Adrenal gland (tissue), 9 donors: ENCODE measurements at regions not wholly inside any gene's neighbourhood (a gene's known extent, or its start where the extent isn't known, plus 50 kb on each side); places are given as distances from the start of the nearest gene placed in this dataset.

Experiments used
- DNase-seq, 7 donors: peaks; one replicate each; pipeline ENCODE4 v3.0.0-alpha.2; 2019 to 2020
- H3K27ac ChIP-seq, 5 donors: fragments of 200-600 bp; sonication (generic) in 4 of 5; 1 replicate in 3 of 5; 2 replicates in 2 of 5; pipeline versions ENCODE4 v1.5.1 to v1.8.0; 2016 to 2020; ENCODE audit warnings: mild to moderate bottlenecking in 1 of 5
- H3K27me3 ChIP-seq: fragments of 200-600 bp; 2 replicates; pipeline ENCODE4 v1.8.0; 2021
- H3K36me3 ChIP-seq, 2 donors: fragments of 200-600 bp; replicated peaks in 1 of 2; 1 replicate in 1 of 2; 2 replicates in 1 of 2; pipeline versions ENCODE4 v1.5.1 to v1.8.0; 2018 to 2022
- H3K4me1 ChIP-seq, 2 donors: fragments of 200-600 bp; replicated peaks in 1 of 2; 1 replicate in 1 of 2; 2 replicates in 1 of 2; pipeline versions ENCODE4 v1.5.1 to v1.8.0; 2018 to 2021
- H3K4me3 ChIP-seq, 4 donors: fragments of 200-600 bp; sonication (generic) in 3 of 4; one replicate each; pipeline ENCODE4 v1.5.1; 2016 to 2018
- H3K9me3 ChIP-seq, 3 donors: fragments of 200-600 bp; sonication (generic) in 1 of 3; replicated peaks in 1 of 3; 1 replicate in 2 of 3; 2 replicates in 1 of 3; pipeline versions ENCODE4 v1.5.1 to v1.8.0; 2016 to 2021
- CTCF ChIP-seq, 6 experiments: fragments of 450-650 bp in 4 of 6; fragments of 200-600 bp in 2 of 6; sonication (generic) in 1 of 6; IDR thresholded peaks; 1 replicate in 5 of 6; 2 replicates in 1 of 6; pipeline versions ENCODE4 v1.5.1 to v1.8.0; 2016 to 2021; ENCODE audit warnings: antibody characterized with exemption in 6 of 6, mild to moderate bottlenecking in 2 of 6, moderate library complexity in 1 of 6
- POLR2A ChIP-seq, 2 donors: fragments of 450-650 bp; IDR thresholded peaks; one replicate each; pipeline ENCODE4 v1.6.1; 2017; ENCODE audit warnings: antibody characterized with exemption in 2 of 2, mild to moderate bottlenecking in 2 of 2, moderate library complexity in 1 of 2
- WGBS, 4 donors: extraction: QIAGEN DNeasy Blood & Tissue Kit in 2 of 4; methylation state at CpG; one replicate each; pipeline versions ENCODE4 v1.1.5 to v1.1.7; 2013 to 2017; 5-methylcytosine and 5-hydroxymethylcytosine counted together
- intact Hi-C, 2 donors: fragments of 100-400 bp; cut with DNase I; formaldehyde crosslinking; loops; one replicate each; pipeline versions ENCODE4 v1.14.1 to v1.15.0; 2022 to 2023
- donor health status: healthy with polysubstance abuse.
- donor health status: Bipolar disorder and iron deficiency.
- donor health status: DM: yes; HTN: yes; CAD: no.
- donor health status: DM: no; HTN: no; CAD: no.
- donor health status: DM: no; HTN: no; CAD: no.

DNA sequence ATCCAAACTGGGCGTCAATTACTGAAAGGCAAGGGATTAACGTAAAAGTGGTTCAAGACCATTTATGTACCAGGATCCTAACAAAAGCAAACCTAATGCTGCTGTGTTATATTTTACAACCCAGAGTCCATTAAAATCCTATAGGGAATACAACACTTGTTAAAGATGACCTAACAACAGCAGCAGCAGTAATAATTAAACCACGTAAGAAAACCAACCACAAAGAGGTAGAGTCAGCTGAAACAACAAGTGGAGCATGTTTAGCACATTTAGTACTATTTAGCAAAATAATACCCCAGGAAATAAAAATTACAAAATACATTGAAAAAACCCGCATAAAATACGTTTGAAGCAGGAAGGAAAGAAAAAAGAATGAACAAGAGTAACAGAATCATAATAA lies 82.1 kb upstream of the AGBL1 start:
- Histone ChIP-seq H3K4me3 (no peak overlapping the region), H3K36me3 (no peaks in the 10 kb centered on the region), H3K27me3 (no peaks in the 10 kb centered on the region), H3K9me3 (no peaks in the 10 kb centered on the region), H3K27ac (no peak overlapping the region), H3K4me1 (no peaks in the 10 kb centered on the region)
- DNase-seq: no peak
- 70 to 81% (median 77%) methylated on average over 5 of the region's 5 CpGs for WGBS, 4 donors
- intact Hi-C loops: no loop called here
- TF ChIP-seq POLR2A (IDR thresholded peaks at IDR 0.05): no peak
- TF ChIP-seq CTCF (IDR thresholded peaks at IDR 0.05): no peak

- DNase-seq: no peak
- no peak overlapping the region for H3K27ac ChIP-seq
- no peak overlapping the region for H3K4me3 ChIP-seq
- H3K36me3 ChIP-seq: no peaks in the 10 kb centered on the region
- no peaks in the 10 kb centered on the region for H3K4me1 ChIP-seq
- intact Hi-C loops: no loop called here
- H3K9me3 ChIP-seq: no peaks in the 10 kb centered on the region
- no peaks in the 10 kb centered on the region for H3K27me3 ChIP-seq
- TF ChIP-seq CTCF (IDR thresholded peaks at IDR 0.05): no peak
- no peak for TF ChIP-seq POLR2A (IDR thresholded peaks at IDR 0.05)
Observed at GRCh38 chr15:85999658-86000057, 80.0 kb upstream of the AGBL1 start.

- peak in 1 of 7 donors; percentile 10 for DNase-seq
- Histone ChIP-seq H3K27ac (no peak overlapping the region), H3K36me3 (no peaks in the 10 kb centered on the region), H3K9me3 (no peaks in the 10 kb centered on the region), H3K4me3 (no peak overlapping the region), H3K27me3 (no peaks in the 10 kb centered on the region), H3K4me1 (no peaks in the 10 kb centered on the region)
- TF ChIP-seq POLR2A (IDR thresholded peaks at IDR 0.05): no peak
- no peak for TF ChIP-seq CTCF (IDR thresholded peaks at IDR 0.05)
- WGBS, 4 donors: 26 to 62% (median 50%) methylated on average over 4 of the region's 4 CpGs
- intact Hi-C loops: no loop called here
Observed at GRCh38 chr15:86001200-86001599, 78.5 kb upstream of the AGBL1 start.

DNA sequence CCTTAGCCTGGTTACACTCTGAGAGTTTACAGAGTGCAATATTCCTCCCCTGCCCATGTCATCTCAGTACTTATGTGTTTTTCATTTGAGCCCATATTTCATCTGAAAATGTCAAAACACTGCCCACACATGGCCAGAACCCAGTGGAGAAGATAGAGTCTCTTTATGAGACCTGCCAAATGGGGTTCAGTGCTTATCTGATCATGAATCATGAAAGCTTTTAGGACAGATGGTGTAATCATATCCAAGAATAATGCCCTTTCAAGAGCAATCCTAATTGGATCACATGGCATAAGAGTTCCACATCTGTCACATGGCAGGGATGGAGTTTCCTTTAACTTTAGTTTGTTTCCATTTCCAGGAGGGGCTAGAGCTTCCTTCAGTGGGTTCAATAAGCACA lies 77.2 kb upstream of the AGBL1 start:
- no peak overlapping the region for H3K27ac ChIP-seq
- intact Hi-C loops: no loop called here
- no peak for TF ChIP-seq CTCF (IDR thresholded peaks at IDR 0.05)
- TF ChIP-seq POLR2A (IDR thresholded peaks at IDR 0.05): no peak
- no peaks in the 10 kb centered on the region for H3K9me3 ChIP-seq
- no peaks in the 10 kb centered on the region for H3K27me3 ChIP-seq
- DNase-seq: no peak
- H3K4me3 ChIP-seq: no peak overlapping the region
- H3K4me1 ChIP-seq: no peaks in the 10 kb centered on the region
- H3K36me3 ChIP-seq: no peaks in the 10 kb centered on the region
